Left colon (tissue), 2 donors: ENCODE measurements at regions not wholly inside any gene's neighbourhood (a gene's known extent, or its start where the extent isn't known, plus 50 kb on each side); places are given as distances from the start of the nearest gene placed in this dataset.
"Not testable (repeated sequence)": the region's sequence is repeated elsewhere in the genome, so short reads cannot be mapped to it uniquely, and the experiment has no call there.

Experiments
- ATAC-seq: fragments of 200-7000 bp; cut with Tn5 transposase; one replicate; pipeline ENCODE4 v1.9.1; 2020; ENCODE audit warnings: mild to moderate bottlenecking, moderate library complexity
- DNase-seq, 2 donors: peaks; one replicate each; pipeline ENCODE4 v3.0.0-alpha.2; 2020
- intact Hi-C, 2 donors: fragments of 100-400 bp; cut with DNase I in 1 of 2; cut with micrococcal nuclease in 1 of 2; formaldehyde crosslinking; loops; one replicate each; pipeline versions ENCODE4 v1.11.2 to v1.14.0; 2022; cut with DNase I, micrococcal nuclease
- donor health status: DM: no; HTN: no; CAD: no.
- donor health status: DM: yes; HTN: yes; CAD: no.

- DNase-seq (no peak), ATAC-seq (no peak)
- intact Hi-C loops: no loop called here
Measured at GRCh38 chr4:56164907-56165306, 216.2 kb downstream of the CEP135 start.

GRCh38 chr4:56160636-56161035, 211.9 kb downstream of the CEP135 start:
- DNase-seq (peak; percentile 70 to 80), ATAC-seq (peak; percentile 98)
- intact Hi-C loops: no loop called here

GRCh38 chr4:56158483-56158882, 209.7 kb downstream of the CEP135 start:
- ATAC-seq: peak; percentile 68
- DNase-seq: peak; percentile 28 to 43
- intact Hi-C loops: no loop called here

- no peak for DNase-seq
- intact Hi-C loops: no loop called here
- ATAC-seq: no peak
Measured at GRCh38 chr4:56156141-56156540, 207.4 kb downstream of the CEP135 start.

GRCh38 chr4:56155432-56155831, 206.7 kb downstream of the CEP135 start:
- intact Hi-C loops: no loop called here
- ATAC-seq: no peak
- DNase-seq: no peak

- no peak for DNase-seq
- intact Hi-C loops: no loop called here
- no peak for ATAC-seq
Measured at GRCh38 chr4:56149591-56149990, 200.8 kb downstream of the CEP135 start.

- DNase-seq (no peak), ATAC-seq (no peak)
- intact Hi-C loops: no loop called here
Measured at GRCh38 chr4:56148428-56148827, 199.7 kb downstream of the CEP135 start.

GRCh38 chr4:56147371-56147770, 198.6 kb downstream of the CEP135 start:
- intact Hi-C loops: no loop called here
- no peak for DNase-seq
- peak; percentile 20 for ATAC-seq

GRCh38 chr4:56146956-56147355, 198.2 kb downstream of the CEP135 start:
- intact Hi-C loops: no loop called here
- DNase-seq (no peak), ATAC-seq (no peak)

GRCh38 chr4:56142088-56142487, 193.3 kb downstream of the CEP135 start:
- intact Hi-C loops: no loop called here
- no peak for DNase-seq

GRCh38 chr4:56139241-56139827, 190.6 kb downstream of the CEP135 start:
- ATAC-seq (no peak), DNase-seq (no peak)
- intact Hi-C loops: no loop called here

More at GRCh38 chr4:56142088-56142487, 193.3 kb downstream of the CEP135 start:
- no peak for ATAC-seq

- ATAC-seq, DNase-seq, intact Hi-C loops: not testable (repeated sequence)
Measured at GRCh38 chr4:56134834-56135233, 186.1 kb downstream of the CEP135 start.

- intact Hi-C loops: no loop called here
- peak in 1 of 2 donors; percentile 26 for DNase-seq
- ATAC-seq: no peak
Measured at GRCh38 chr4:56134266-56134665, 185.5 kb downstream of the CEP135 start.

- DNase-seq (no peak), ATAC-seq (no peak)
- intact Hi-C loops: no loop called here
Measured at GRCh38 chr4:56132835-56133234, 184.1 kb downstream of the CEP135 start.

- intact Hi-C loops, DNase-seq, ATAC-seq: not testable (repeated sequence)
Measured at GRCh38 chr4:56132188-56132587, 183.4 kb downstream of the CEP135 start.

GRCh38 chr4:56130606-56131155, 181.9 kb downstream of the CEP135 start:
- DNase-seq (no peak), ATAC-seq (no peak)
- intact Hi-C loops: no loop called here

- intact Hi-C loops: no loop called here
- peak; percentile 68 to 81 for DNase-seq
- ATAC-seq: peak; percentile 100
Measured at GRCh38 chr4:56129431-56129861, 180.7 kb downstream of the CEP135 start.

- DNase-seq: no peak
- no peak for ATAC-seq
- intact Hi-C loops: no loop called here
Measured at GRCh38 chr4:56128213-56128612, 179.5 kb downstream of the CEP135 start.

GRCh38 chr4:56127716-56128115, 179.0 kb downstream of the CEP135 start:
- intact Hi-C loops: no loop called here
- no peak for ATAC-seq
- no peak for DNase-seq

- intact Hi-C loops: no loop called here
- ATAC-seq: no peak
- DNase-seq: no peak
Measured at GRCh38 chr4:56123547-56123946, 174.8 kb downstream of the CEP135 start.

- no peak for ATAC-seq
- intact Hi-C loops: no loop called here
- no peak for DNase-seq
Measured at GRCh38 chr4:56123051-56123450, 174.3 kb downstream of the CEP135 start.
